ENCODE measurements at regions not wholly inside any gene's neighbourhood (a gene's known extent, or its start where the extent isn't known, plus 50 kb on each side); places are given as distances from the start of the nearest gene placed in this dataset.

DNA sequence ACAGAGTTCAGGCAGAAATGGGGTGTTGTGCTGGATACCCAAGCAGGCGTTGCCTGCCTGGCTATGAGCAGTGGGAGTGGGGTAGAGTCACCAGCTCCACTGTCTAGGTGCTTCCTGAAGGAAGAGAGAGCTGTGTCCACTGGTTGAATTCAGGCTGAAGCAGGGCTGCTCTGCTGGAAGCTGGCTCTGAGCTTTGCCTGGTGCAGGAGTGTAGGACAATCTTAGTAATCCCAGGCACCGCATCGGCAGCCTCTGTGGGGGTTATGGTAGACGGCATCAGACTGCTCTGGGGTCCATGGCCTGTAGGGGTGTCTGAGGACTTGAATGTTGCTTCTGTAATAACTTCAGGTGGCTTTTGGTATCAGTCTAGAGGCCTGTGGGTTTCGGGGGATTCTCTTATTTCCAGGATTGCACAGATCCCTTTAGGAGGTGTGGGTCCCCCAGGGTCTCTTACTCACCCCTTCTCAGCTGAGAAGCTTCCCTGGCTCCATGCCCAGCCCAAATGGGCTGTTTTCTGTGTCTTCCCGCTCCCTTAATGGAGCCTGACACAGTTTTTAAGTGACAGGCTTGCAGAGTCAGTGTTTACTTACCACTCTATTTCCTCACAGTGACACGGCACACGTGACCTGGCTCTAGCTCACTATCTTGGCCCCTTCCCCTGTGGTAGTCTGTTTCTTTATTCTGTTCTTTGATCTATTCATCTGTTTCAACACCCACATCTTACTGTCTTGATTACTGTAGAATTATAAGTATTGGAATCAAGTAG is 644.3 kb downstream of the CBLN2 start:
- H3K4me3 ChIP-seq (ENCODE audit: low read depth in 2 of 2, low read length in 2 of 2), result no peak overlapping the region
- no TSS peak for BruUV-seq (replicated peaks)
- ChIA-PET CTCF (no interaction called here), POLR2A (no interaction called here)
- H3K27me3 ChIP-seq (ENCODE audit: control insufficient read depth, insufficient read depth, low read length), result no peaks in the 10 kb centered on the region
- H3K9me3 ChIP-seq (ENCODE audit: control insufficient read depth, insufficient read depth, low read depth, low read length), result no peaks in the 10 kb centered on the region
- TF ChIP-seq, protein P1, sequence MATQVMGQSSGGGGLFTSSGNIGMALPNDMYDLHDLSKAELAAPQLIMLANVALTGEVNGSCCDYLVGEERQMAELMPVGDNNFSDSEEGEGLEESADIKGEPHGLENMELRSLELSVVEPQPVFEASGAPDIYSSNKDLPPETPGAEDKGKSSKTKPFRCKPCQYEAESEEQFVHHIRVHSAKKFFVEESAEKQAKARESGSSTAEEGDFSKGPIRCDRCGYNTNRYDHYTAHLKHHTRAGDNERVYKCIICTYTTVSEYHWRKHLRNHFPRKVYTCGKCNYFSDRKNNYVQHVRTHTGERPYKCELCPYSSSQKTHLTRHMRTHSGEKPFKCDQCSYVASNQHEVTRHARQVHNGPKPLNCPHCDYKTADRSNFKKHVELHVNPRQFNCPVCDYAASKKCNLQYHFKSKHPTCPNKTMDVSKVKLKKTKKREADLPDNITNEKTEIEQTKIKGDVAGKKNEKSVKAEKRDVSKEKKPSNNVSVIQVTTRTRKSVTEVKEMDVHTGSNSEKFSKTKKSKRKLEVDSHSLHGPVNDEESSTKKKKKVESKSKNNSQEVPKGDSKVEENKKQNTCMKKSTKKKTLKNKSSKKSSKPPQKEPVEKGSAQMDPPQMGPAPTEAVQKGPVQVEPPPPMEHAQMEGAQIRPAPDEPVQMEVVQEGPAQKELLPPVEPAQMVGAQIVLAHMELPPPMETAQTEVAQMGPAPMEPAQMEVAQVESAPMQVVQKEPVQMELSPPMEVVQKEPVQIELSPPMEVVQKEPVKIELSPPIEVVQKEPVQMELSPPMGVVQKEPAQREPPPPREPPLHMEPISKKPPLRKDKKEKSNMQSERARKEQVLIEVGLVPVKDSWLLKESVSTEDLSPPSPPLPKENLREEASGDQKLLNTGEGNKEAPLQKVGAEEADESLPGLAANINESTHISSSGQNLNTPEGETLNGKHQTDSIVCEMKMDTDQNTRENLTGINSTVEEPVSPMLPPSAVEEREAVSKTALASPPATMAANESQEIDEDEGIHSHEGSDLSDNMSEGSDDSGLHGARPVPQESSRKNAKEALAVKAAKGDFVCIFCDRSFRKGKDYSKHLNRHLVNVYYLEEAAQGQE (IDR thresholded peaks at IDR 0.05; ENCODE audit: insufficient read depth in 1 of 2, low read depth in 2 of 2, low read length in 1 of 2), result no peak
- no peak for TF ChIP-seq SIN3A (IDR thresholded peaks at IDR 0.05; ENCODE audit: borderline replicate concordance, insufficient read depth, low read depth, low read length)
- TF ChIP-seq POLR2AphosphoS5 (IDR thresholded peaks at IDR 0.05; ENCODE audit: low read depth, low read length), result no peak
- TF ChIP-seq, protein P2, sequence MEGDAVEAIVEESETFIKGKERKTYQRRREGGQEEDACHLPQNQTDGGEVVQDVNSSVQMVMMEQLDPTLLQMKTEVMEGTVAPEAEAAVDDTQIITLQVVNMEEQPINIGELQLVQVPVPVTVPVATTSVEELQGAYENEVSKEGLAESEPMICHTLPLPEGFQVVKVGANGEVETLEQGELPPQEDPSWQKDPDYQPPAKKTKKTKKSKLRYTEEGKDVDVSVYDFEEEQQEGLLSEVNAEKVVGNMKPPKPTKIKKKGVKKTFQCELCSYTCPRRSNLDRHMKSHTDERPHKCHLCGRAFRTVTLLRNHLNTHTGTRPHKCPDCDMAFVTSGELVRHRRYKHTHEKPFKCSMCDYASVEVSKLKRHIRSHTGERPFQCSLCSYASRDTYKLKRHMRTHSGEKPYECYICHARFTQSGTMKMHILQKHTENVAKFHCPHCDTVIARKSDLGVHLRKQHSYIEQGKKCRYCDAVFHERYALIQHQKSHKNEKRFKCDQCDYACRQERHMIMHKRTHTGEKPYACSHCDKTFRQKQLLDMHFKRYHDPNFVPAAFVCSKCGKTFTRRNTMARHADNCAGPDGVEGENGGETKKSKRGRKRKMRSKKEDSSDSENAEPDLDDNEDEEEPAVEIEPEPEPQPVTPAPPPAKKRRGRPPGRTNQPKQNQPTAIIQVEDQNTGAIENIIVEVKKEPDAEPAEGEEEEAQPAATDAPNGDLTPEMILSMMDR (IDR thresholded peaks at IDR 0.05), result no peak
- H3K4me1 ChIP-seq (ENCODE audit: control insufficient read depth, insufficient read depth, low read length), result no peaks in the 10 kb centered on the region
- no peak overlapping the region for H3K27ac ChIP-seq (ENCODE audit: low read length)
- no peaks in the 10 kb centered on the region for H3K36me3 ChIP-seq (ENCODE audit: control insufficient read depth, insufficient read depth, low read length)
- DNase-seq (ENCODE audit: low read depth, low spot score) (no peak), ATAC-seq (no peak)
- intact Hi-C loops (cut with micrococcal nuclease; ENCODE audit: unreplicated experiment) (no loop called here), in situ Hi-C loops (cut with HindIII; ENCODE audit: low pct_unique_long_range_greater_than_20kb, low sequenced_read_pairs) (no loop called here)

DNA sequence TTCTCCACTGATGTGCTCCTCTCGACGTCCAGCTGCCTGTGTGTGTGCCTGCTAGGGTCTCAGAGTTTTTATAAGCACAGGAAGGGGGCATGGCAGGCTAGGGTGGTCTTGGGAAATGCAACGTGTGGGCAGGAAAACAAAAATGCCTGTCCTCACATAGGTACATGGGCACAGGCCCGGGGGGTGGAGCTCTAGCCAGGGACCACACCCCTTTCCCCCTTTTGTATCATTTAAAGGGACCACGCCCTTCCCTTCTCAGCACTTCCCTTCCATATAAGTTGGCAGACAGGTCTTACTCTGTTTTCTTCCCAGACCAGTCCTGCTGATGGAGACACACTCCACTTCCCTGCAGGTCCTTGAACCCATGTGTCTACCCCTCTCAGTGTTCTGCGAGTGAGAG is 645.0 kb downstream of the CBLN2 start:
- no peak for TF ChIP-seq TCF7L2 (IDR thresholded peaks at IDR 0.05; ENCODE audit: low read depth, low read length)
- no peak for TF ChIP-seq SIN3A (IDR thresholded peaks at IDR 0.05; ENCODE audit: borderline replicate concordance, insufficient read depth, low read depth, low read length)
- TF ChIP-seq, protein P2 (IDR thresholded peaks at IDR 0.05), result no peak
- TF ChIP-seq POLR2AphosphoS5 (IDR thresholded peaks at IDR 0.05; ENCODE audit: low read depth, low read length), result no peak
- TF ChIP-seq, protein P1 (IDR thresholded peaks at IDR 0.05; ENCODE audit: insufficient read depth in 1 of 2, low read depth in 2 of 2, low read length in 1 of 2), result no peak
- in situ Hi-C loops (cut with HindIII; ENCODE audit: low pct_unique_long_range_greater_than_20kb, low sequenced_read_pairs) (no loop called here), intact Hi-C loops (cut with micrococcal nuclease; ENCODE audit: unreplicated experiment) (no loop called here)
- no peak for DNase-seq (ENCODE audit: low read depth, low spot score)
- no TSS peak for BruUV-seq (replicated peaks)
- no peak overlapping the region for H3K4me3 ChIP-seq (ENCODE audit: low read depth in 2 of 2, low read length in 2 of 2)
- ChIA-PET CTCF (no interaction called here), POLR2A (no interaction called here)
- no peak for ATAC-seq
- no peaks in the 10 kb centered on the region for H3K9me3 ChIP-seq (ENCODE audit: control insufficient read depth, insufficient read depth, low read depth, low read length)
- no peaks in the 10 kb centered on the region for H3K4me1 ChIP-seq (ENCODE audit: control insufficient read depth, insufficient read depth, low read length)
- H3K27me3 ChIP-seq (ENCODE audit: control insufficient read depth, insufficient read depth, low read length), result no peaks in the 10 kb centered on the region
- no peaks in the 10 kb centered on the region for H3K36me3 ChIP-seq (ENCODE audit: control insufficient read depth, insufficient read depth, low read length)
- no peak overlapping the region for H3K27ac ChIP-seq (ENCODE audit: low read length)
